Thyroid gland (tissue), 4 donors: ENCODE measurements at regions not wholly inside any gene's neighbourhood (a gene's known extent, or its start where the extent isn't known, plus 50 kb on each side); places are given as distances from the start of the nearest gene placed in this dataset.

ENCODE experiments used
- POLR2A ChIP-seq, 2 donors: fragments of 450-650 bp; IDR thresholded peaks; one replicate each; pipeline ENCODE4 v1.6.1; 2017; ENCODE audit warnings: antibody characterized with exemption in 2 of 2, mild to moderate bottlenecking in 2 of 2, moderate library complexity in 1 of 2
- TF ChIP-seq, protein P1 (sequence below), 6 experiments: fragments of 200-600 bp in 3 of 6; fragments of 450-650 bp in 3 of 6; sonication (generic) in 3 of 6; IDR thresholded peaks; one replicate each; pipeline ENCODE4 v1.5.1; 2016 to 2019; ENCODE audit warnings: antibody characterized with exemption in 6 of 6, mild to moderate bottlenecking in 2 of 6, inconsistent platforms in 1 of 6, moderate library complexity in 1 of 6

DNA sequence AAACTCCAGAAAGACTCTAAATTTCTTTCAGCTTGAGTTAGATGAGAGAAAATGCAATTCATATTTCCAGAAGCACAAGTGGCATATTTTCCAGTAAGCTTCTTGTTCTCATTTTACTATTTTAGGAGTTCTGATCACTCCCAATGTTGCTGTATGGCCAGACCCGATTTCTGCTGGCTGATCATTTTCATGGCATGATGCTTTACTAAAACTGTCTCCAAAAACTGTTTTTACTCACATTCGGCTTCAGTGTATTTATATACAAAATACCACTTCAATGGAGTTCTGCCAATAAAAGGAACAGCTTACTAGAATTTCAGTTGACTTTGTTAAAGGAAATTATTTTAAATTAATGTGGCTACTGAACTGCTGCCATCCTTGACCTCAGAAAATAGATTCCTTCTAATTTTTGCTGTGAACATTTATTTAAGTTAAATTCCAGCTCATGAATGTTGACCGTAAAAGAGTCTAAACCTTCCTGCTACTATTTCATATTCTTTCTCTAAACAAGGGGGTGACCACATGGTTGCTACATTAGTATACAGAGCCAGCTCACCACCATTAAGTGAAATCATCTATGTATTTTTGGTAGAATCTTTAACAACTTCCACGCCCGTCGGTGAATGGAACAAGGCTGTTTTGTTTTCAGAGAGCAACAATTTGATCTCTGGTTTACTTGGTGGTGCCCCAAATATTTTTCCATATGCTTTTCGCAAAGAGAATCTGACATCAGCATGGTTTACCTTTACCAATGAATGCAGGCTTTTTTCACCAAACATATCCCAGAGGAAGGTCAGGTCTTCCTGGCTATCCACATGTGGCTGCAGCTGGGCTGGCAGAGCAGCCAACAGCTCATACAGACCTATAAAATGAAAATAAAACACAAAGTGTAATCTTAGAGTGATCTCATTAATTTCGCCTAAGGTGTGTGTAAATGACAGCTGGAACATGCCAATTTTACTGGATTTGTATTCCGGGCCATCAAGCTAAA, 101.2 kb downstream of the MPP7 start:
- TF ChIP-seq, protein P1, sequence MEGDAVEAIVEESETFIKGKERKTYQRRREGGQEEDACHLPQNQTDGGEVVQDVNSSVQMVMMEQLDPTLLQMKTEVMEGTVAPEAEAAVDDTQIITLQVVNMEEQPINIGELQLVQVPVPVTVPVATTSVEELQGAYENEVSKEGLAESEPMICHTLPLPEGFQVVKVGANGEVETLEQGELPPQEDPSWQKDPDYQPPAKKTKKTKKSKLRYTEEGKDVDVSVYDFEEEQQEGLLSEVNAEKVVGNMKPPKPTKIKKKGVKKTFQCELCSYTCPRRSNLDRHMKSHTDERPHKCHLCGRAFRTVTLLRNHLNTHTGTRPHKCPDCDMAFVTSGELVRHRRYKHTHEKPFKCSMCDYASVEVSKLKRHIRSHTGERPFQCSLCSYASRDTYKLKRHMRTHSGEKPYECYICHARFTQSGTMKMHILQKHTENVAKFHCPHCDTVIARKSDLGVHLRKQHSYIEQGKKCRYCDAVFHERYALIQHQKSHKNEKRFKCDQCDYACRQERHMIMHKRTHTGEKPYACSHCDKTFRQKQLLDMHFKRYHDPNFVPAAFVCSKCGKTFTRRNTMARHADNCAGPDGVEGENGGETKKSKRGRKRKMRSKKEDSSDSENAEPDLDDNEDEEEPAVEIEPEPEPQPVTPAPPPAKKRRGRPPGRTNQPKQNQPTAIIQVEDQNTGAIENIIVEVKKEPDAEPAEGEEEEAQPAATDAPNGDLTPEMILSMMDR (IDR thresholded peaks at IDR 0.05) = no peak
- no peak for TF ChIP-seq POLR2A (IDR thresholded peaks at IDR 0.05)
